Mesenchymal stem cell (in vitro differentiated cells and primary cell): ENCODE measurements at regions not wholly inside any gene's neighbourhood (a gene's known extent, or its start where the extent isn't known, plus 50 kb on each side); places are given as distances from the start of the nearest gene placed in this dataset.

Experiments used
- DNase-seq: peaks from one replicate; pipeline ENCODE4 v3.0.0-alpha.2; 2013
- H2AFZ ChIP-seq: one replicate; pipeline ENCODE4 v1.6.1; 2013; ENCODE audit warnings: low read depth, mild to moderate bottlenecking, control low read depth, inconsistent platforms, low read length, moderate library complexity
- H2AK5ac ChIP-seq: 2 replicates; pipeline ENCODE4 v1.6.1; 2013; ENCODE audit warnings: low read length, moderate library complexity, mild to moderate bottlenecking, inconsistent platforms; ENCODE audit not compliant: severe bottlenecking
- H2BK120ac ChIP-seq: one replicate; pipeline ENCODE4 v1.6.1; 2013; ENCODE audit warnings: low read depth, mild to moderate bottlenecking, inconsistent platforms, low read length, moderate library complexity
- H2BK12ac ChIP-seq, 2 experiments: one replicate each; pipeline ENCODE4 v1.6.1; 2013; ENCODE audit warnings: inconsistent platforms in 2 of 2, low read length in 2 of 2, mild to moderate bottlenecking in 2 of 2, moderate library complexity in 2 of 2, control low read depth in 1 of 2
- H2BK15ac ChIP-seq: one replicate; pipeline ENCODE4 v1.6.1; 2013; ENCODE audit warnings: mild to moderate bottlenecking, low read depth, inconsistent platforms; ENCODE audit not compliant: poor library complexity, severe bottlenecking
- H2BK5ac ChIP-seq: 2 replicates; pipeline ENCODE4 v1.6.1; 2013; ENCODE audit warnings: low read depth, mild to moderate bottlenecking, low read length, control low read depth, inconsistent platforms; ENCODE audit not compliant: poor library complexity, severe bottlenecking
- H3K14ac ChIP-seq, 2 experiments: one replicate each; pipeline ENCODE4 v1.6.1; 2013; ENCODE audit warnings: inconsistent platforms in 2 of 2, low read length in 2 of 2, control low read depth in 1 of 2, mild to moderate bottlenecking in 1 of 2, moderate library complexity in 1 of 2
- H3K18ac ChIP-seq, 2 experiments: one replicate each; pipeline ENCODE4 v1.6.1; 2013; ENCODE audit warnings: inconsistent platforms in 2 of 2, low read length in 2 of 2, control low read depth in 1 of 2, low read depth in 1 of 2, mild to moderate bottlenecking in 1 of 2
- H3K23ac ChIP-seq, 2 experiments: one replicate each; pipeline ENCODE4 v1.6.1; 2013; ENCODE audit warnings: inconsistent platforms in 2 of 2, low read length in 2 of 2, mild to moderate bottlenecking in 2 of 2, moderate library complexity in 2 of 2, control low read depth in 1 of 2
- H3K27ac ChIP-seq: 2 replicates; pipeline ENCODE4 v1.5.1; 2013; ENCODE audit warnings: mild to moderate bottlenecking, moderate library complexity, low read length, control low read depth, inconsistent platforms; ENCODE audit not compliant: poor library complexity, severe bottlenecking
- H3K27me3 ChIP-seq, 2 experiments: 2 replicates each; pipeline versions ENCODE4 v1.6.1 to v1.7.0; 2013; ENCODE audit warnings: low read length in 2 of 2, mild to moderate bottlenecking in 2 of 2, moderate library complexity in 2 of 2, control low read depth in 1 of 2, inconsistent platforms in 1 of 2; ENCODE audit not compliant: control insufficient read depth in 1 of 2, insufficient read depth in 1 of 2
- H3K36me3 ChIP-seq, 2 experiments: 2 replicates each; pipeline versions ENCODE4 v1.6.1 to v1.7.0; 2013; ENCODE audit warnings: low read length in 2 of 2, control low read depth in 1 of 2, inconsistent platforms in 1 of 2, low read depth in 1 of 2, mild to moderate bottlenecking in 1 of 2; ENCODE audit not compliant: insufficient read depth in 2 of 2, control insufficient read depth in 1 of 2
- H3K4ac ChIP-seq, 2 experiments: one replicate each; pipeline ENCODE4 v1.6.1; 2013; ENCODE audit warnings: inconsistent platforms in 2 of 2, low read length in 2 of 2, mild to moderate bottlenecking in 2 of 2, moderate library complexity in 2 of 2, control low read depth in 1 of 2, low read depth in 1 of 2
- H3K4me1 ChIP-seq: 2 replicates; pipeline ENCODE4 v1.6.1; 2013; ENCODE audit warnings: low read depth, low read length, control low read depth; ENCODE audit not compliant: control insufficient read depth, insufficient read depth
- H3K4me2 ChIP-seq: 2 replicates; pipeline ENCODE4 v1.6.1; 2013; ENCODE audit warnings: low read length, mild to moderate bottlenecking, inconsistent platforms; ENCODE audit not compliant: poor library complexity, severe bottlenecking
- H3K4me3 ChIP-seq, 2 experiments: 2 replicates each; pipeline versions ENCODE4 v1.5.1 to v1.7.0; 2013; ENCODE audit warnings: low read length in 2 of 2, mild to moderate bottlenecking in 2 of 2, control low read depth in 1 of 2, low read depth in 1 of 2; ENCODE audit not compliant: insufficient read depth in 1 of 2
- H3K79me1 ChIP-seq: replicated peaks from 2 replicates; pipeline ENCODE4 v1.6.1; 2013; ENCODE audit warnings: mild to moderate bottlenecking, control low read depth, low read length, inconsistent platforms; ENCODE audit not compliant: poor library complexity, severe bottlenecking
- H3K9ac ChIP-seq: 2 replicates; pipeline ENCODE4 v1.7.0; 2013; ENCODE audit warnings: mild to moderate bottlenecking, low read length, moderate library complexity
- H3K9me3 ChIP-seq: 2 replicates; pipeline ENCODE4 v1.7.0; 2013; ENCODE audit warnings: mild to moderate bottlenecking, low read length; ENCODE audit not compliant: control insufficient read depth
- H4K8ac ChIP-seq: one replicate; pipeline ENCODE4 v1.6.1; 2013; ENCODE audit warnings: inconsistent platforms, mild to moderate bottlenecking, low read length, moderate library complexity
- H4K91ac ChIP-seq: one replicate; pipeline ENCODE4 v1.6.1; 2013; ENCODE audit warnings: mild to moderate bottlenecking, low read length, inconsistent platforms
- WGBS: methylation state at CpG from one replicate; pipeline ENCODE4 v1.1.7; 2013; ENCODE audit warnings: mixed read lengths; 5-methylcytosine and 5-hydroxymethylcytosine counted together

DNA sequence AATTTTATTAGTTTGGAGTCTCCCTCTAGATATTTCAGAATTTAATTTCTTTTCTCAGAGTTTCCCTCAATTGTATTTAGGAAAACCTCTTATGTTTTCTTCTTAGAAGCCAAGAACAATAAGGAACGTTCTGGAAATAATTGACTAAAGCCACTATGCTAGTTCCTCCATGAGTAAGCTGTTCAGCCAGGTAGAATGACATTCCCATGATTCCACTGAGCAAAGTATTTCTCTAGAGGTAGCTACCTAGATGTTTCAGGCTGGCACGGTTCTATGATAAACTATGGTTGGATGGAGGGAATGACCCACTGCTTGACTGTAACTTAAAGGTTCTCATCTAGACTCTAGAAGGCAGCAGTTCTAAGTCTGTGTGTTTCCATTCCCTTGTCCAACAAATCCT lies 62.4 kb downstream of the CLDN17 start:
- no peaks in the 10 kb centered on the region for H3K36me3 ChIP-seq
- WGBS: 86% methylated on average over 1 of the region's 2 CpGs
- no peak overlapping the region for H2AFZ ChIP-seq
- no peak overlapping the region for H2AK5ac ChIP-seq
- no peaks in the 10 kb centered on the region for H3K9me3 ChIP-seq
- H3K79me1 ChIP-seq: no peaks in the 10 kb centered on the region
- H2BK15ac ChIP-seq: no peak overlapping the region
- no peak overlapping the region for H3K4me3 ChIP-seq
- no peak overlapping the region for H3K18ac ChIP-seq
- H3K9ac ChIP-seq: no peak overlapping the region
- no peak overlapping the region for H3K27ac ChIP-seq
- no peak overlapping the region for H3K23ac ChIP-seq
- H3K14ac ChIP-seq: no peak overlapping the region
- no peak overlapping the region for H4K8ac ChIP-seq
- no peak overlapping the region for H2BK12ac ChIP-seq
- H3K4me1 ChIP-seq: no peaks in the 10 kb centered on the region
- DNase-seq: no peak
- no peaks in the 10 kb centered on the region for H3K27me3 ChIP-seq
- H3K4ac ChIP-seq: no peak overlapping the region
- no peak overlapping the region for H2BK120ac ChIP-seq
- H4K91ac ChIP-seq: no peak overlapping the region
- no peak overlapping the region for H3K4me2 ChIP-seq
- no peak overlapping the region for H2BK5ac ChIP-seq

DNA sequence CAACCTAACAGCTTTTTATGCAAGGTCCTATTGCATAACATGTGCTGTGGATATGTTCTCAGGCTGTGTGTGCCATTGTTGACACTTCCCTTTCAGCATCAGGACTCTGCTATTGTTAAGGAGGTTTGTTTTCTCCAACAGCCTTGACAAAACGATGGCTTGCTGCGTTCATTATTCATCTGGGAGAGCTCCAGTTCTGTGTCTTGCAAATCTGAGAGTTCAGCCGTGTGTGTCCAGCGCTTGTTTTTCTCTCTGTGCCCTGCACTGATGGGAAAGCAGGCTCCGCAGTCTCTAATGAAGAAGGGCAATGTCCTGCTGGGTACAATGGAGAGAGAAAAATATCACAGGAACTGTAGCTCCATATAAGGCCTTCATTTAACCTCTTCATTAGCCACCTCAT lies 63.7 kb downstream of the CLDN17 start:
- H3K4me1 ChIP-seq: no peaks in the 10 kb centered on the region
- no peak overlapping the region for H2BK12ac ChIP-seq
- no peak overlapping the region for H2BK15ac ChIP-seq
- no peak overlapping the region for H3K18ac ChIP-seq
- H3K4me3 ChIP-seq: no peak overlapping the region
- H2BK5ac ChIP-seq: no peak overlapping the region
- no peak overlapping the region for H3K4ac ChIP-seq
- no peak overlapping the region for H4K8ac ChIP-seq
- DNase-seq: no peak
- no peak overlapping the region for H2AFZ ChIP-seq
- no peak overlapping the region for H2AK5ac ChIP-seq
- H3K9ac ChIP-seq: no peak overlapping the region
- no peaks in the 10 kb centered on the region for H3K79me1 ChIP-seq
- no peak overlapping the region for H3K27ac ChIP-seq
- no peaks in the 10 kb centered on the region for H3K36me3 ChIP-seq
- H2BK120ac ChIP-seq: no peak overlapping the region
- no peak overlapping the region for H3K23ac ChIP-seq
- no peak overlapping the region for H4K91ac ChIP-seq
- H3K9me3 ChIP-seq: no peaks in the 10 kb centered on the region
- H3K14ac ChIP-seq: no peak overlapping the region
- no peak overlapping the region for H3K4me2 ChIP-seq
- WGBS: 62% methylated on average over 4 of the region's 5 CpGs
- H3K27me3 ChIP-seq: no peaks in the 10 kb centered on the region

DNA sequence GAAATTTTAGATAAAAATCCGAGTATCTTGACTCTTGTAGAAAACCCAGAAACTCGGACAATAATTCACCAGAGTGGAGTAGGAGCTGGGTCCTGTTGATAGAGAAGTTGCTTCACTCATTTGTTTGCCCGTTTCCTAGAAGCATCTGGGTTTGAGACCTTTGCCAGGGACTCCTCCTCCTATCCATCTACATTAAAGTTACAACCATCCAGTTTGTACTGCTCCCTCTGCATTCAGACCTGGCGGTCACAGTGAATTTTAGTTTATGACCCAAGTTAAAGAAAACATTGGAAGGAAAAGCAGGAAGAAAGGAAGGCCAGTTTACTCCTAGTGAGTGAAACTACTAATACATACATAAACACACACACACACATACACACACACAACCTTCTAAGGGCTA lies 64.6 kb downstream of the CLDN17 start:
- Histone ChIP-seq H3K27me3 (no peaks in the 10 kb centered on the region), H2BK5ac (no peak overlapping the region), H3K4ac (no peak overlapping the region), H3K4me1 (no peaks in the 10 kb centered on the region), H3K4me2 (no peak overlapping the region), H2BK12ac (no peak overlapping the region), H3K4me3 (no peak overlapping the region), H3K27ac (no peak overlapping the region), H3K23ac (no peak overlapping the region), H3K9ac (no peak overlapping the region), H2AFZ (no peak overlapping the region), H3K36me3 (no peaks in the 10 kb centered on the region), H3K18ac (no peak overlapping the region), H4K91ac (no peak overlapping the region), H2BK120ac (no peak overlapping the region), H3K14ac (no peak overlapping the region), H2AK5ac (no peak overlapping the region), H3K9me3 (no peaks in the 10 kb centered on the region), H4K8ac (no peak overlapping the region), H3K79me1 (no peaks in the 10 kb centered on the region), H2BK15ac (no peak overlapping the region)
- 57% methylated on average over 4 of the region's 4 CpGs for WGBS
- DNase-seq: no peak

DNA sequence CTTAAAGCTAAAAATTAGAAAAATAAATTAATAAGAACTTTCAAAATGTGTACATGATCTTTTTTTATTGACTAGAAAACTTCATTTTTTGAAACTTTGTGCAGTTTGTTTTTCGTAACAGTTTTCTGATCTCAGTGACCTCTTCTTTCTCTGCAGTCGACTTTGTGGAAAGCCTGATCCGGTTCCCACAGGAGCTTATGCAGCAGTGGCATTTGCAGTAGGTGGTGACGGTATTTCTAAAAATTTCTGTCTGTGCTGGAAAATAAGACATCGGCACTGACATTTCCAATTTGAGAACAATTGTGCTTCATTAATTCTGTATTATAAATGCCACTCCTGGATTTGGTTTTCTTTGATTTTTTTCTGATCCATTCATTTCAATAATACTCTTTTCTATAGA lies 68.8 kb downstream of the CLDN17 start:
- Histone ChIP-seq H3K79me1 (no peaks in the 10 kb centered on the region), H3K23ac (no peak overlapping the region), H2AFZ (no peak overlapping the region), H3K4me1 (no peaks in the 10 kb centered on the region), H3K18ac (no peak overlapping the region), H3K4me2 (no peak overlapping the region), H2BK120ac (no peak overlapping the region), H3K4ac (no peak overlapping the region), H3K27me3 (no peaks in the 10 kb centered on the region), H4K8ac (no peak overlapping the region), H2BK5ac (no peak overlapping the region), H3K27ac (no peak overlapping the region), H3K4me3 (no peak overlapping the region), H4K91ac (no peak overlapping the region), H3K9me3 (no peaks in the 10 kb centered on the region), H3K14ac (no peak overlapping the region), H3K9ac (no peak overlapping the region), H2AK5ac (no peak overlapping the region), H2BK15ac (no peak overlapping the region), H2BK12ac (no peak overlapping the region), H3K36me3 (no peaks in the 10 kb centered on the region)
- WGBS: 80% methylated on average over 3 of the region's 5 CpGs
- DNase-seq: no peak
